ENCODE measurements at regions not wholly inside any gene's neighbourhood (a gene's known extent, or its start where the extent isn't known, plus 50 kb on each side); places are given as distances from the start of the nearest gene placed in this dataset.

DNA sequence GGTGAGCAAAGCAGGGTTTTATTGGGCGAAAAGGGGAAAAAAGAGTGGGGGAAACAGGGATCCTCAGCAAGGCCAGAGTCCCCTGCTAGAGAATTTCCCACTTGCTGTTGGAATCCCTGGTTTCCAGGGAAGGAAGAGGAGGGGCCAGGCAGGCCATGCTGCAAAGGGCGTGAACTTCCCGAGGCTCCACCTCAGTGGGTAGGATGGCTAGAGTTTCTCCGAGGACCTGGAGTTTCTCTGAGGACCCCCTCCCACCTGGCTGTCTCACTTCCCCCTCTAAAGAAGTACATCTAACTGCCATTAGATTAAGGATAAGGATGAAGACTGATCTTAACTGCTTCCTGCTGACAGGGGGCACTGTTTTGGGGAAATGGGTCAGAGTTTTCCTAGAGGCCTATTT is 1239.3 kb upstream of the GJE1 start:
- Histone ChIP-seq H3K79me2 (ENCODE audit: insufficient read depth, low read length) (no peaks in the 10 kb centered on the region), H3K4me1 (ENCODE audit: insufficient read depth, low read length) (no peaks in the 10 kb centered on the region), H2AFZ (ENCODE audit: low read length) (peak overlapping the region; percentile 5), H3K4me2 (ENCODE audit: insufficient read depth, low read length) (no peak overlapping the region), H4K20me1 (ENCODE audit: insufficient read depth, low read length) (no peaks in the 10 kb centered on the region), H3K36me3 (ENCODE audit: insufficient read depth, low read length) (no peaks in the 10 kb centered on the region), H3K27ac (ENCODE audit: low read depth, low read length) (no peak overlapping the region), H3K27me3 (ENCODE audit: insufficient read depth, low read length) (no peaks in the 10 kb centered on the region), H3K4me3 (ENCODE audit: insufficient read depth, low read length) (no peak overlapping the region), H3K9me3 (ENCODE audit: low read depth, low read length) (no peaks in the 10 kb centered on the region)
- TF ChIP-seq, protein P1, sequence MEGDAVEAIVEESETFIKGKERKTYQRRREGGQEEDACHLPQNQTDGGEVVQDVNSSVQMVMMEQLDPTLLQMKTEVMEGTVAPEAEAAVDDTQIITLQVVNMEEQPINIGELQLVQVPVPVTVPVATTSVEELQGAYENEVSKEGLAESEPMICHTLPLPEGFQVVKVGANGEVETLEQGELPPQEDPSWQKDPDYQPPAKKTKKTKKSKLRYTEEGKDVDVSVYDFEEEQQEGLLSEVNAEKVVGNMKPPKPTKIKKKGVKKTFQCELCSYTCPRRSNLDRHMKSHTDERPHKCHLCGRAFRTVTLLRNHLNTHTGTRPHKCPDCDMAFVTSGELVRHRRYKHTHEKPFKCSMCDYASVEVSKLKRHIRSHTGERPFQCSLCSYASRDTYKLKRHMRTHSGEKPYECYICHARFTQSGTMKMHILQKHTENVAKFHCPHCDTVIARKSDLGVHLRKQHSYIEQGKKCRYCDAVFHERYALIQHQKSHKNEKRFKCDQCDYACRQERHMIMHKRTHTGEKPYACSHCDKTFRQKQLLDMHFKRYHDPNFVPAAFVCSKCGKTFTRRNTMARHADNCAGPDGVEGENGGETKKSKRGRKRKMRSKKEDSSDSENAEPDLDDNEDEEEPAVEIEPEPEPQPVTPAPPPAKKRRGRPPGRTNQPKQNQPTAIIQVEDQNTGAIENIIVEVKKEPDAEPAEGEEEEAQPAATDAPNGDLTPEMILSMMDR (IDR thresholded peaks at IDR 0.05; ENCODE audit: extremely low read depth, low read depth, low read length): no peak
- no peak for DNase-seq (ENCODE audit: insufficient read length, low spot score, missing footprints)

DNA sequence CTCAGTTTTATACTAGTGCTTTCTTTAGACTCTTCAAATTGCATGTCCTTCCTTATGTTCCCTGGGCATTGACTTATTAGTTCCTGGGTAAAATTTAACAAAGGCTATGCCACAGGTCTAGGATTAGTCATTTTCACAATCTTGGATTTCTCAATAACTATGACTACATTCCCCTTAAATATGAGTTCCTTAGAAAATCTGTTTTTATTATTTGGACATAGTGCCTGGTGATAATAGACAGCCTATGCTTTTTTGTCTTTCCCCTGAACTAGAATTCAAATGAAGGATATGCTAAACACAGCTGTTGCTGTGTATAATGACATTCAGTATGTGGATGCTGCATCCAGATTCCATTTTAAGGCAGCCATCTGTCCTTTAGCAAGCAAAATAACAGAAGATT is 1252.8 kb upstream of the GJE1 start:
- Histone ChIP-seq H3K9me3 (ENCODE audit: low read depth, low read length) (no peaks in the 10 kb centered on the region), H3K4me2 (ENCODE audit: insufficient read depth, low read length) (peak overlapping the region; percentile 24), H3K79me2 (ENCODE audit: insufficient read depth, low read length) (no peaks in the 10 kb centered on the region), H2AFZ (ENCODE audit: low read length) (no peak overlapping the region), H3K27ac (ENCODE audit: low read depth, low read length) (peak overlapping the region; percentile 7), H3K27me3 (ENCODE audit: insufficient read depth, low read length) (no peaks in the 10 kb centered on the region), H4K20me1 (ENCODE audit: insufficient read depth, low read length) (no peaks in the 10 kb centered on the region), H3K4me3 (ENCODE audit: insufficient read depth, low read length) (no peak overlapping the region), H3K36me3 (ENCODE audit: insufficient read depth, low read length) (no peaks in the 10 kb centered on the region), H3K4me1 (ENCODE audit: insufficient read depth, low read length) (peaks cover 10% of the 10 kb centered on the region)
- peak; percentile 55 for DNase-seq (ENCODE audit: insufficient read length, low spot score, missing footprints)
- TF ChIP-seq, protein P1 (IDR thresholded peaks at IDR 0.05; ENCODE audit: extremely low read depth, low read depth, low read length): no peak

DNA sequence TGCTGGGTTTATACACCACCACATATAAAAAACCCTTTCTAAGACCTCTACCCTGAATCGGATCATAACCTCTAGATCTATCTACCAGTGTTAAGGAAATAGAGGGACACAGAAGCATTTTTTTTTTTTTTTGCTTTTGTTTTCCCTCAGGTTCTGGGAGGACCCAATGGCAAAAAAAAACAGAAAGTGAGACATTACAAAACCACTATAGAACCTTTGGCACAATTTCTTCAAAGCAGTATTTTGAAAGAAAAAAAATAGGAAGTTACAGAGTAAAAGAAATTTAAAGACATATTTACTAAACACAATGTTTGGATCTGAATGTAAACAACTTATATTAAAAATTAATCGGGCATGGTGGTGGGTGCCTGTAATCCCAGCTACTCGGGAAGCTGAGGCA is 1258.7 kb upstream of the GJE1 start:
- H3K4me1 ChIP-seq (ENCODE audit: insufficient read depth, low read length): no peaks in the 10 kb centered on the region
- H3K9me3 ChIP-seq (ENCODE audit: low read depth, low read length): no peaks in the 10 kb centered on the region
- no peak overlapping the region for H3K4me2 ChIP-seq (ENCODE audit: insufficient read depth, low read length)
- no peak overlapping the region for H3K27ac ChIP-seq (ENCODE audit: low read depth, low read length)
- H4K20me1 ChIP-seq (ENCODE audit: insufficient read depth, low read length): no peaks in the 10 kb centered on the region
- TF ChIP-seq, protein P1 (IDR thresholded peaks at IDR 0.05; ENCODE audit: extremely low read depth, low read depth, low read length): no peak
- DNase-seq (ENCODE audit: insufficient read length, low spot score, missing footprints): no peak
- no peaks in the 10 kb centered on the region for H3K79me2 ChIP-seq (ENCODE audit: insufficient read depth, low read length)
- no peak overlapping the region for H3K4me3 ChIP-seq (ENCODE audit: insufficient read depth, low read length)
- no peaks in the 10 kb centered on the region for H3K27me3 ChIP-seq (ENCODE audit: insufficient read depth, low read length)
- H3K36me3 ChIP-seq (ENCODE audit: insufficient read depth, low read length): no peaks in the 10 kb centered on the region
- no peak overlapping the region for H2AFZ ChIP-seq (ENCODE audit: low read length)

DNA sequence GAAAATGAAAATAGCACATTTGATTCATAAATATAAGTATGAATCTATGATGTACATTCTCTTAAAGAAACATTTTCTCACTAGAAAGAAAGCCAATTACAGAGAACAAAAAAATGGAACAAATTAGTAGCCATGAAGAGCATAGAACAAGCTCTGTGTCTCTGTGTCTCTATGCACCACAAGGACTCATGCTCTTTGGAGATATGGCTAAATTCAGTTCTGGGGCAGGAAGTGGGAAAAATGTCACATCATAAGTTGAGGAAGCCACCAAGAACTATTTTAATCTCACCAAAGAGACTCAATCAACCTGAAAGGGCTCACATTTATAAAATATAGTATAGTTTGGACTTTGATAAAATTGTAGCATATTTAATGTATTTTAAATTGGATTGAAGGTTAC is 1259.8 kb upstream of the GJE1 start:
- no peaks in the 10 kb centered on the region for H4K20me1 ChIP-seq (ENCODE audit: insufficient read depth, low read length)
- no peak for DNase-seq (ENCODE audit: insufficient read length, low spot score, missing footprints)
- H3K27me3 ChIP-seq (ENCODE audit: insufficient read depth, low read length): no peaks in the 10 kb centered on the region
- no peak overlapping the region for H3K4me3 ChIP-seq (ENCODE audit: insufficient read depth, low read length)
- no peak overlapping the region for H3K27ac ChIP-seq (ENCODE audit: low read depth, low read length)
- no peaks in the 10 kb centered on the region for H3K36me3 ChIP-seq (ENCODE audit: insufficient read depth, low read length)
- no peaks in the 10 kb centered on the region for H3K9me3 ChIP-seq (ENCODE audit: low read depth, low read length)
- TF ChIP-seq, protein P1 (IDR thresholded peaks at IDR 0.05; ENCODE audit: extremely low read depth, low read depth, low read length): no peak
- H2AFZ ChIP-seq (ENCODE audit: low read length): no peak overlapping the region
- no peak overlapping the region for H3K4me2 ChIP-seq (ENCODE audit: insufficient read depth, low read length)
- no peaks in the 10 kb centered on the region for H3K79me2 ChIP-seq (ENCODE audit: insufficient read depth, low read length)
- no peaks in the 10 kb centered on the region for H3K4me1 ChIP-seq (ENCODE audit: insufficient read depth, low read length)
